Tibial artery (tissue), 4 donors: ENCODE measurements at regions not wholly inside any gene's neighbourhood (a gene's known extent, or its start where the extent isn't known, plus 50 kb on each side); places are given as distances from the start of the nearest gene placed in this dataset.
"Not testable (repeated sequence)": the region's sequence is repeated elsewhere in the genome, so short reads cannot be mapped to it uniquely, and the experiment has no call there.

Source experiments
- DNase-seq, 2 donors: peaks; one replicate each; pipeline ENCODE4 v3.0.0-alpha.2; 2019
- H3K27ac ChIP-seq, 2 donors: fragments of 200-600 bp; sonication (generic) in 1 of 2; 1 replicate in 1 of 2; 2 replicates in 1 of 2; pipeline ENCODE4 v1.5.1; 2018 to 2019; ENCODE audit warnings: mild to moderate bottlenecking in 1 of 2
- H3K27me3 ChIP-seq, 2 donors: fragments of 200-600 bp; sonication (generic) in 1 of 2; one replicate each; pipeline versions ENCODE4 v1.5.1 to v1.6.0; 2016 to 2019
- H3K36me3 ChIP-seq, 3 donors: fragments of 200-600 bp; sonication (generic) in 2 of 3; one replicate each; pipeline ENCODE4 v1.5.1; 2016 to 2019; ENCODE audit warnings: mild to moderate bottlenecking in 2 of 3
- H3K4me1 ChIP-seq, 4 donors: fragments of 200-600 bp; sonication (generic) in 2 of 4; 1 replicate in 3 of 4; 2 replicates in 1 of 4; pipeline ENCODE4 v1.5.1; 2016 to 2019
- H3K4me3 ChIP-seq, 2 donors: fragments of 200-600 bp; sonication (generic) in 1 of 2; 1 replicate in 1 of 2; 2 replicates in 1 of 2; pipeline ENCODE4 v1.5.1; 2018 to 2019; ENCODE audit warnings: mild to moderate bottlenecking in 2 of 2
- H3K9me3 ChIP-seq, 3 donors: fragments of 200-600 bp; sonication (generic) in 1 of 3; one replicate each; pipeline ENCODE4 v1.5.1; 2016 to 2019
- intact Hi-C: fragments of 100-400 bp; cut with DNase I; formaldehyde crosslinking; loops from one replicate; pipeline ENCODE4 v1.15.0; 2023; ENCODE audit warnings: low total_unique reads
- TF ChIP-seq, protein P1 (sequence below), 2 experiments: fragments of 200-600 bp in 1 of 2; fragments of 450-650 bp in 1 of 2; IDR thresholded peaks; one replicate each; pipeline ENCODE4 v1.5.1; 2017 to 2019; ENCODE audit warnings: antibody characterized with exemption in 2 of 2, mild to moderate bottlenecking in 1 of 2, moderate library complexity in 1 of 2

DNA sequence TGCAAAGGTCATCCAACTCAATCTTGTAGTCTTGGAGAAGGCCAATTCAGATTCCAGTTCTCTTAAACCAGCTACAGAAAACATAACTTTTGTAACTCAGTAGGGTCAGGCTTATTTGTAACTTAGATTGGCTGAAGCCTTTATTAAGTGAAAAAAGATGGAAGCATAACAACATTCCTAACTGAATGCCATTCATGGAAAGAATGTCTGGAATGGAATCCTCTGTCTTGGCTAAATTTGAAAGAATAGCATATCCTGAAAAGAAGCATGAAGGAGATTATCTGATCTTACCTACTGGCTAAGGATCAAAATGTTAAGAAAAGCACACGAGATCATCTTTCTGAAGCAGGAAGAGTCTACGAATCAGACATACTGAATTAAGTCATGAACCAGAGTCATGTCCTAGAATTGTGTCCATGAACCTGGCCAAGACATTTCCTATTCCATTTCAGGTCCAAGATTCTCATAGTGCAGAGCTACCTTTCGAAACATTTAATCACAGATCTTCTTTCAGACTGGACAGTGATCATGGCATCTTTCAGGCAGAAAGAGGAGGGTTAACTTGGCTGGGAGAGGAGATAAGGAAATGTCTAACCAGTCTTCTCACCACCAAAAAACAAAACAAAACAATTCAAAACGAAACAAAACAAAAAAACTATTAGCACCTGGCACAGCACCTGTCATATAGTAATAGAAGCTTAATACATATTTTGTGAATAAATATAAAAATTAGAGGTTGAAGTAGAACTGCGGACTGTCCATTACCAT lies 75.6 kb downstream of the XCL2 start:
- Histone ChIP-seq H3K4me1 (peaks cover 0 to 45% (median 11%) of the 10 kb centered on the region in 4 donors), H3K4me3 (no peak overlapping the region), H3K27me3 (no peaks in the 10 kb centered on the region), H3K36me3 (no peaks in the 10 kb centered on the region), H3K27ac (peak overlapping the region in 1 of 2 donors; percentile 27), H3K9me3 (no peaks in the 10 kb centered on the region)
- TF ChIP-seq, protein P1, sequence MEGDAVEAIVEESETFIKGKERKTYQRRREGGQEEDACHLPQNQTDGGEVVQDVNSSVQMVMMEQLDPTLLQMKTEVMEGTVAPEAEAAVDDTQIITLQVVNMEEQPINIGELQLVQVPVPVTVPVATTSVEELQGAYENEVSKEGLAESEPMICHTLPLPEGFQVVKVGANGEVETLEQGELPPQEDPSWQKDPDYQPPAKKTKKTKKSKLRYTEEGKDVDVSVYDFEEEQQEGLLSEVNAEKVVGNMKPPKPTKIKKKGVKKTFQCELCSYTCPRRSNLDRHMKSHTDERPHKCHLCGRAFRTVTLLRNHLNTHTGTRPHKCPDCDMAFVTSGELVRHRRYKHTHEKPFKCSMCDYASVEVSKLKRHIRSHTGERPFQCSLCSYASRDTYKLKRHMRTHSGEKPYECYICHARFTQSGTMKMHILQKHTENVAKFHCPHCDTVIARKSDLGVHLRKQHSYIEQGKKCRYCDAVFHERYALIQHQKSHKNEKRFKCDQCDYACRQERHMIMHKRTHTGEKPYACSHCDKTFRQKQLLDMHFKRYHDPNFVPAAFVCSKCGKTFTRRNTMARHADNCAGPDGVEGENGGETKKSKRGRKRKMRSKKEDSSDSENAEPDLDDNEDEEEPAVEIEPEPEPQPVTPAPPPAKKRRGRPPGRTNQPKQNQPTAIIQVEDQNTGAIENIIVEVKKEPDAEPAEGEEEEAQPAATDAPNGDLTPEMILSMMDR (IDR thresholded peaks at IDR 0.05) = no peak
- DNase-seq = no peak
- intact Hi-C loops = no loop called here

DNA sequence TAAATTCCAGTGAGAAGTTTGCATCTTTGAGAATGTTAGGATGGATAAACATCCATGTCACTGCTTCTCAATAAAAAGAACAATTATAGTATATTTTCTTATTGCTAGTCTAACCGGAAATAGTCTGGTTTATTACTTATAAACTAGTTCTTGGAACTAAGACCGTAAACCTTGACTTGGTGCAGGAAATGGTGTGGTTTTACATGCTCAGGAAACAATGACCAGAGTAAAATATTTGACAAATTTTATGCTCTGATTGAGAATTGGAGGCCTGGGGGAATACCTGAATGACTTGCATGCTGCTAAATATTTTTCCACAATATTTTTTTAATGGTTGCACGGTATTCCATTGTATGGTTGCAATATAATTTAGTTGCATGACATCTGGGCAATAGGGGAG lies 76.3 kb downstream of the XCL2 start:
- H3K4me3 ChIP-seq = no peak overlapping the region
- H3K9me3 ChIP-seq = no peaks in the 10 kb centered on the region
- peaks cover 0 to 45% (median 11%) of the 10 kb centered on the region in 4 donors for H3K4me1 ChIP-seq
- intact Hi-C loops = no loop called here
- TF ChIP-seq, protein P1 (IDR thresholded peaks at IDR 0.05) = no peak
- DNase-seq = no peak
- no peaks in the 10 kb centered on the region for H3K27me3 ChIP-seq
- H3K27ac ChIP-seq = peak overlapping the region in 1 of 2 donors; percentile 27
- no peaks in the 10 kb centered on the region for H3K36me3 ChIP-seq

- H3K27me3 ChIP-seq = no peaks in the 10 kb centered on the region
- no peak for DNase-seq
- H3K4me1 ChIP-seq = peaks cover 0 to 45% (median 11%) of the 10 kb centered on the region in 4 donors
- H3K27ac ChIP-seq = no peak overlapping the region
- H3K9me3 ChIP-seq = no peaks in the 10 kb centered on the region
- H3K36me3 ChIP-seq = no peaks in the 10 kb centered on the region
- H3K4me3 ChIP-seq = no peak overlapping the region
- intact Hi-C loops = no loop called here
- TF ChIP-seq, protein P1 (IDR thresholded peaks at IDR 0.05) = no peak
Observed at GRCh38 chr1:168466714-168467131, 77.1 kb downstream of the XCL2 start.

DNA sequence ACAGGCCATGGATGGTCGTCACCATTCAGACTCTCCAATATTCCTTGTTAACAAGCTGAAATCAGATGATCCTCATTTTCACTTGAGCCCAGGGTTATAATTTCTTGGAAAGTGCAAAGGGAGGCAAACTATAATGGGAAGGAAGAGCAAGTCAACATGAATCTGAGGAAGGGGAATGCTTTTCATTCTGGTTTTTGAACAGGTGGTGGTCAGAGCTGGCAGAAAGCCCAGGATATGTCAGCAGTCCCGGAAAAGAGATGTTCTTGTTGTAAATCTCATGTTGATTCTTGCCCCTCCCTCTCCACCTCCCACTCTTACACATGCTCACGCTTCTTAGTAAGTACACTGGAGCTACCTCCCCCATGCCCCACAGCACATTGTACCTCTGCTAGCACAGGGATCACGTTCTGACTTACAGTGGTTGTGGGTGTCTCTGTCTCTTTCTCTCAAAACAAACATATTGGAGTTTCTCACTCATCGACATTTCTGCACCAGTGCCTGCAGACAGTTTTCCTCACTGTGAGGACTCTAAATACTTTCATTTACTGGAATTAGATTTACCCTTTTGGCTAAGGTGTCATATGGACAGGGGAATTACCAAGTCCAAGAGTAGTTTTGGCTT lies 77.6 kb downstream of the XCL2 start:
- Histone ChIP-seq H3K4me3 (no peak overlapping the region), H3K36me3 (no peaks in the 10 kb centered on the region), H3K9me3 (no peaks in the 10 kb centered on the region), H3K27ac (no peak overlapping the region), H3K4me1 (peaks cover 0 to 43% (median 11%) of the 10 kb centered on the region in 4 donors), H3K27me3 (no peaks in the 10 kb centered on the region)
- no peak for DNase-seq
- TF ChIP-seq, protein P1 (IDR thresholded peaks at IDR 0.05) = no peak
- intact Hi-C loops = no loop called here

DNA sequence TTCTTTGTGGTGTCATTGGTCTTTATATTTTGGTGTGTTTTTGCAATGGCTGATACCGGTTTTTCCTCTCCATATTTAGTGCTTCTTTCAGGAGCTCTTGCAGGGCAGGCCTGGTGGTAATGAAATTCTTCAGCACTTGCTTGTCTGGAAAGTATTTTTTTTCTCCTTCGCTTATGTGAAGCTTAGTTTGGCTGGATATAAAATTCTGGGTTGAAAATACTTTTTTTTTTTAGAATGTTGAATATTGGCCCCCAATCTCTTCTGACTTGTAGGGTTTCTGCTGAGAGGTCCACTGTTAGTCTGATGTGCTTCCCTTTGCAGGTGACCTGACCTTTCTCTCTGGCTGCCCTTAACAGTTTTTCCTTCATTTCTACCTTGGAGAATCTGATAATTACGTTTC lies 82.7 kb downstream of the XCL2 start:
- H3K9me3 ChIP-seq, H3K4me3 ChIP-seq, H3K4me1 ChIP-seq, H3K27me3 ChIP-seq, H3K36me3 ChIP-seq, H3K27ac ChIP-seq, intact Hi-C loops, DNase-seq: not testable (repeated sequence)

DNA sequence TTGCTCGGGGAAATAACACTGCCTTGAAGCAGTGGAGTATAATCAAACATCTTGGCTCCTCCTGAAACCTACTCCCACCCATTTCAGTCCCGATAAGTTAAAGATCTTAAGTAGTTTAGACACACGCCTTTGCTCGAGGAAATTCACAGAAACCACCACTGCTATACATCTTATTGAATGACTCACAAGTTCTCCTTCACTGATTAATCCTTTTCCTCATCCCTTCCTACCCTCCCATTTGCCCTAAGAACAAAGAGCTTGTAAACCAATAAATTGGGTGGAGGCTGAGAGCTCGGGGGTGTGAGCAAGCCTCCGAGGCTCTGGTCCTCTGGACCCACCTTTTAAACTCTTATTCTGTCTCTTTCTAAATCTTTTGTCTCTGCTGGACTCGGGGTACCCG lies 86.5 kb downstream of the XCL2 start:
- intact Hi-C loops, H3K4me1 ChIP-seq, H3K27me3 ChIP-seq, H3K4me3 ChIP-seq, H3K9me3 ChIP-seq, H3K36me3 ChIP-seq, H3K27ac ChIP-seq, DNase-seq: not testable (repeated sequence)
